ENCODE measurements at regions not wholly inside any gene's neighbourhood (a gene's known extent, or its start where the extent isn't known, plus 50 kb on each side); places are given as distances from the start of the nearest gene placed in this dataset.

DNA sequence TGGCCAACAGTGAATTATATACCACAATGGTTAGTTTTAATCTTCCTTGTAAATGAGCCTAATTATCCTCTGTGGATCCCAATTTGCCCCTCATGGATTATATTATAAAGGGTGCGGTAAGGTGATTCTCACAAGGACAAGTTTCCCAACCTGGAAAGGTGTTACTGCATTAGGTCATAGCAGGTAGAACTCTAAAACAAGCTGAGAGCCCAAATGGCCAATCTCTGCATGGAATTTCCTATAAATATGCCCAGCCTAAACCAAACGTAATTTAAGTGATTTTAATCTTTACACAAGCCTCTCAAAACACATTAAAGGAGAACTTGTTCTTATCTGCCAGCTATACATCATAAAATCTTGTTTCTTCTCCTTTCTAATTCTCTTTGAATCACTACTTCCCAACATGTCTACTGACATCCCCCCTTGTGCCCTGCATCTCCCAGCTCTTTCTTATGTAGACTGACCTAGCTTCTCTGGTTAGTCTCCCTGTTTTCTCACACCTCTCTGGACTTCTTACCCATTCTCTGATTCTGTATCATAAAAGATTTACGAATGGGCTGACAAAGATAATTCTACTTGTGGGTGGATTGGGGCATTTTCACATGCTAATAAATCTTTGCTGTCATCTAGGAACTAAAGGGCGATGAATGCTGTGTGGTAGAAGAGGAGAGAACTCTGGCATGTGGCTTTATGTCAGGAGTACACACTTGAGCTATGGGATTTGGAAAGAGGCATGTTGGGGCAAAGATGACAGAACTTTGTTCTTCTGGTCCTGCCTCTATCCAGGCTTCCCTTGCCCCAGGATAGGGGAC is 94.3 kb upstream of the PGRMC2 start:
- BruUV-seq (replicated peaks) = no TSS peak
- TF ChIP-seq, protein P1, sequence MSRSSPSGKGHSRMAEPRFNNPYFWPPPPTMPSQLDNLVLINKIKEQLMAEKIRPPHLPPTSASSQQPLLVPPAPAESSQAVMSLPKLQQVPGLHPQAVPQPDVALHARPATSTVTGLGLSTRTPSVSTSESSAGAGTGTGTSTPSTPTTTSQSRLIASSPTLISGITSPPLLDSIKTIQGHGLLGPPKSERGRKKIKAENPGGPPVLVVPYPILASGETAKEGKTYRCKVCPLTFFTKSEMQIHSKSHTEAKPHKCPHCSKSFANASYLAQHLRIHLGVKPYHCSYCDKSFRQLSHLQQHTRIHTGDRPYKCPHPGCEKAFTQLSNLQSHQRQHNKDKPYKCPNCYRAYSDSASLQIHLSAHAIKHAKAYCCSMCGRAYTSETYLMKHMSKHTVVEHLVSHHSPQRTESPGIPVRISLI (CRISPR knock-in tag; IDR thresholded peaks at IDR 0.05; ENCODE audit: borderline replicate concordance) = no peak
- TF ChIP-seq ZNF713 (CRISPR knock-in tag; IDR thresholded peaks at IDR 0.05) (no peak), RELA (CRISPR knock-in tag; IDR thresholded peaks at IDR 0.05) (no peak), SIX1 (CRISPR knock-in tag; IDR thresholded peaks at IDR 0.05; ENCODE audit: borderline replicate concordance) (no peak), THYN1 (CRISPR knock-in tag; IDR thresholded peaks at IDR 0.05; ENCODE audit: borderline replicate concordance, low read depth) (no peak), POLR2AphosphoS5 (IDR thresholded peaks at IDR 0.05; ENCODE audit: low read depth, low read length) (no peak), JDP2 (CRISPR knock-in tag; IDR thresholded peaks at IDR 0.05; ENCODE audit: borderline replicate concordance) (no peak)
- TF ChIP-seq, protein P2, sequence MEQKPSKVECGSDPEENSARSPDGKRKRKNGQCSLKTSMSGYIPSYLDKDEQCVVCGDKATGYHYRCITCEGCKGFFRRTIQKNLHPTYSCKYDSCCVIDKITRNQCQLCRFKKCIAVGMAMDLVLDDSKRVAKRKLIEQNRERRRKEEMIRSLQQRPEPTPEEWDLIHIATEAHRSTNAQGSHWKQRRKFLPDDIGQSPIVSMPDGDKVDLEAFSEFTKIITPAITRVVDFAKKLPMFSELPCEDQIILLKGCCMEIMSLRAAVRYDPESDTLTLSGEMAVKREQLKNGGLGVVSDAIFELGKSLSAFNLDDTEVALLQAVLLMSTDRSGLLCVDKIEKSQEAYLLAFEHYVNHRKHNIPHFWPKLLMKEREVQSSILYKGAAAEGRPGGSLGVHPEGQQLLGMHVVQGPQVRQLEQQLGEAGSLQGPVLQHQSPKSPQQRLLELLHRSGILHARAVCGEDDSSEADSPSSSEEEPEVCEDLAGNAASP (CRISPR knock-in tag; IDR thresholded peaks at IDR 0.05; ENCODE audit: borderline replicate concordance) = no peak
- TF ChIP-seq, protein P3, sequence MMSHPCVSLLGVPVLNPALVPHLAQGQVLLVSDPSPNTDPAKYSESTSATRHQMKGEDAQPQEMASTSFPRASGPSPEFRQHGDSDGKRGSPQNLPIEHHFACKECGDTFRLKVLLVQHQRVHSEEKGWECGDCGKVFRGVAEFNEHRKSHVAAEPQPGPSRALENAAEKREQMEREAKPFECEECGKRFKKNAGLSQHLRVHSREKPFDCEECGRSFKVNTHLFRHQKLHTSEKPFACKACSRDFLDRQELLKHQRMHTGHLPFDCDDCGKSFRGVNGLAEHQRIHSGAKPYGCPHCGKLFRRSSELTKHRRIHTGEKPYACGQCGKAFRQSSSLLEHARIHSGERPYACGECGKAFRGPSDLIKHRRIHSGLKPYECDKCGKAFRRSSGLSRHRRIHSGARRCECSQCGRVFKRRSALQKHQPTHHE (CRISPR knock-in tag; IDR thresholded peaks at IDR 0.05; ENCODE audit: borderline replicate concordance) = no peak
- TF ChIP-seq, protein P4, sequence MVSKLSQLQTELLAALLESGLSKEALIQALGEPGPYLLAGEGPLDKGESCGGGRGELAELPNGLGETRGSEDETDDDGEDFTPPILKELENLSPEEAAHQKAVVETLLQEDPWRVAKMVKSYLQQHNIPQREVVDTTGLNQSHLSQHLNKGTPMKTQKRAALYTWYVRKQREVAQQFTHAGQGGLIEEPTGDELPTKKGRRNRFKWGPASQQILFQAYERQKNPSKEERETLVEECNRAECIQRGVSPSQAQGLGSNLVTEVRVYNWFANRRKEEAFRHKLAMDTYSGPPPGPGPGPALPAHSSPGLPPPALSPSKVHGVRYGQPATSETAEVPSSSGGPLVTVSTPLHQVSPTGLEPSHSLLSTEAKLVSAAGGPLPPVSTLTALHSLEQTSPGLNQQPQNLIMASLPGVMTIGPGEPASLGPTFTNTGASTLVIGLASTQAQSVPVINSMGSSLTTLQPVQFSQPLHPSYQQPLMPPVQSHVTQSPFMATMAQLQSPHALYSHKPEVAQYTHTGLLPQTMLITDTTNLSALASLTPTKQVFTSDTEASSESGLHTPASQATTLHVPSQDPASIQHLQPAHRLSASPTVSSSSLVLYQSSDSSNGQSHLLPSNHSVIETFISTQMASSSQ (IDR thresholded peaks at IDR 0.05; ENCODE audit: low read depth) = no peak
- TF ChIP-seq, protein P4 (CRISPR knock-in tag; IDR thresholded peaks at IDR 0.05; ENCODE audit: borderline replicate concordance) = no peak
- TF ChIP-seq, protein P5, sequence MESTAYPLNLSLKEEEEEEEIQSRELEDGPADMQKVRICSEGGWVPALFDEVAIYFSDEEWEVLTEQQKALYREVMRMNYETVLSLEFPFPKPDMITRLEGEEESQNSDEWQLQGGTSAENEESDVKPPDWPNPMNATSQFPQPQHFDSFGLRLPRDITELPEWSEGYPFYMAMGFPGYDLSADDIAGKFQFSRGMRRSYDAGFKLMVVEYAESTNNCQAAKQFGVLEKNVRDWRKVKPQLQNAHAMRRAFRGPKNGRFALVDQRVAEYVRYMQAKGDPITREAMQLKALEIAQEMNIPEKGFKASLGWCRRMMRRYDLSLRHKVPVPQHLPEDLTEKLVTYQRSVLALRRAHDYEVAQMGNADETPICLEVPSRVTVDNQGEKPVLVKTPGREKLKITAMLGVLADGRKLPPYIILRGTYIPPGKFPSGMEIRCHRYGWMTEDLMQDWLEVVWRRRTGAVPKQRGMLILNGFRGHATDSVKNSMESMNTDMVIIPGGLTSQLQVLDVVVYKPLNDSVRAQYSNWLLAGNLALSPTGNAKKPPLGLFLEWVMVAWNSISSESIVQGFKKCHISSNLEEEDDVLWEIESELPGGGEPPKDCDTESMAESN (CRISPR knock-in tag; conservative IDR thresholded peaks at IDR 0.05) = no peak

More for the DNA sequence above, 94.3 kb upstream of the PGRMC2 start:
- no peak overlapping the region for H3K27ac ChIP-seq (ENCODE audit: extremely low read length, insufficient read depth, low read length)
- ATAC-seq (no peak), DNase-seq (ENCODE audit: low spot score) (no peak), FAIRE-seq (no peak)
- H3K4me1 ChIP-seq (ENCODE audit: insufficient read depth, low read length) = no peaks in the 10 kb centered on the region
- no peaks in the 10 kb centered on the region; a peak in 1 of 5 replicates for H3K27me3 ChIP-seq (ENCODE audit: control insufficient read depth in 1 of 2, insufficient read depth in 2 of 2, low read length in 2 of 2)
- ChIA-PET POLR2A (no interaction called here), CTCF (ENCODE audit: low intra/inter-chr PET ratio, low total read pairs) (no interaction called here)
- no peaks in the 10 kb centered on the region for H3K79me2 ChIP-seq (ENCODE audit: insufficient read depth, low read length)
- no peaks in the 10 kb centered on the region for H3K36me3 ChIP-seq (replicated peaks in 1 of 2; ENCODE audit: control insufficient read depth in 1 of 2, insufficient read depth in 2 of 2, low read length in 2 of 2)
- WGBS (ENCODE audit: low lambda C conversion rate) = 24% methylated on average over 4 of the region's 4 CpGs
- H2AFZ ChIP-seq (ENCODE audit: low read length) = no peak overlapping the region
- in situ Hi-C loops (cut with HindIII; ENCODE audit: extremely low pct_ligation_motif_present, low pct_unique_long_range_greater_than_20kb) = no loop called here
- H3K4me3 ChIP-seq (replicated peaks in 1 of 3; ENCODE audit: insufficient read depth in 1 of 3, low read depth in 2 of 3, low read length in 3 of 3) = no peak overlapping the region
- no peak overlapping the region for H3K9ac ChIP-seq (ENCODE audit: insufficient read depth, low read depth, low read length)
- no peaks in the 10 kb centered on the region for H4K20me1 ChIP-seq (ENCODE audit: insufficient read depth, low read length)
- H3K4me2 ChIP-seq (ENCODE audit: low read depth, low read length) = no peak overlapping the region
- H3K9me3 ChIP-seq (ENCODE audit: low read length) = peaks cover 4% of the 10 kb centered on the region; the same call in 1 of the 2 replicates
- intact Hi-C loops (cut with micrococcal nuclease; ENCODE audit: unreplicated experiment) = no loop called here

Data from HepG2 (cell line).